NB4 (cell line): ENCODE measurements at regions not wholly inside any gene's neighbourhood (a gene's known extent, or its start where the extent isn't known, plus 50 kb on each side); places are given as distances from the start of the nearest gene placed in this dataset.

Experiments used
- DNase-seq: peaks from one replicate; pipeline ENCODE4 v3.0.0; 2010; ENCODE audit warnings: low read depth
- H3K4me3 ChIP-seq: one replicate; pipeline ENCODE4 v1.5.1; 2011; ENCODE audit warnings: mild to moderate bottlenecking, low read depth, low read length, moderate library complexity
- MYC ChIP-seq: IDR thresholded peaks from 2 replicates; pipeline ENCODE4 v1.6.1; 2011; ENCODE audit warnings: low read depth, low read length
- POLR2A ChIP-seq: IDR thresholded peaks from 2 replicates; pipeline ENCODE4 v1.6.1; 2011; ENCODE audit warnings: mild to moderate bottlenecking; ENCODE audit not compliant: insufficient read length; ENCODE audit errors: extremely low read depth
- TF ChIP-seq, protein P1 (sequence below): IDR thresholded peaks from one replicate; pipeline ENCODE4 v1.5.1; 2012; ENCODE audit warnings: low read depth, low read length
- TF ChIP-seq, protein P2 (sequence below): IDR thresholded peaks from 2 replicates; pipeline ENCODE4 v1.6.1; 2011; ENCODE audit warnings: low read depth, low read length

DNA sequence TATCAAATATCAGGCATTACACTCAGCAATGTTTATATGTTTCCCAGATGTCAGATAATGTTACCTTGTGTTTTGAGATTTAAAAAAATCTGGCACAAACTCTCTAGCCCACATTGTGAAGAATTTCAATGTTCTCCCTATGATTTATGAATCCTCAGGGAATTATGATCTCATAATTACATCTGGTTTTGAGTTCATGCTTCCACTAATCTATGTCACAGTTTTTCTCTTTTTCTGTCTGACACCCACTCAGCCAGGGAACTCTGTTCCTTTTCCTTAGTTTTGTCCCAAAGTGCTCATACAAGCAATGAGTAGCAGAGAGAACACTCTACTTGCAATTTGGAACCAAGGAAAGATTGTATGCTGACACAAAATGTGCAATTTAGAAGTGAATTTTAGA, 212.1 kb upstream of the POF1B start:
- TF ChIP-seq MYC, result no peak
- H3K4me3 ChIP-seq, result no peak overlapping the region
- no peak for DNase-seq

DNA sequence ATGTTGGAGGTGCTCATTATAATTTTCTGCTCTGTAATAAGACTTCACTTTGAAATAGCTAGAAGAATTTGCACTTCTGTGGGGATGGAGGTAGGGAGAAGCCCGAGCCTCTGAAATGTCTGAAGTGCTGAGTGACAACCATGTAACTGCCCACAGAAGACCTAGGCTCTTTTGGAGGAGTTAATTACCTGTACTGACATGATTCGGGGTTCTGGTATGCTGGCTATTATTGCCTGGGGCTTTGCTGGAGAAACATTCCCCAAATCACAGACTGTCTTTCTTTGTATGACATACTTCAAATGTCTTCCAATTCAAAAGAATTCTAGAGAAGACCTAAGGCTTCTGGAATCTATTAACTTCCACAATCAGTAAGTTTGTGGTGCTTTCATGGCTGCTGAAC, 211.2 kb upstream of the POF1B start:
- TF ChIP-seq, protein P1, sequence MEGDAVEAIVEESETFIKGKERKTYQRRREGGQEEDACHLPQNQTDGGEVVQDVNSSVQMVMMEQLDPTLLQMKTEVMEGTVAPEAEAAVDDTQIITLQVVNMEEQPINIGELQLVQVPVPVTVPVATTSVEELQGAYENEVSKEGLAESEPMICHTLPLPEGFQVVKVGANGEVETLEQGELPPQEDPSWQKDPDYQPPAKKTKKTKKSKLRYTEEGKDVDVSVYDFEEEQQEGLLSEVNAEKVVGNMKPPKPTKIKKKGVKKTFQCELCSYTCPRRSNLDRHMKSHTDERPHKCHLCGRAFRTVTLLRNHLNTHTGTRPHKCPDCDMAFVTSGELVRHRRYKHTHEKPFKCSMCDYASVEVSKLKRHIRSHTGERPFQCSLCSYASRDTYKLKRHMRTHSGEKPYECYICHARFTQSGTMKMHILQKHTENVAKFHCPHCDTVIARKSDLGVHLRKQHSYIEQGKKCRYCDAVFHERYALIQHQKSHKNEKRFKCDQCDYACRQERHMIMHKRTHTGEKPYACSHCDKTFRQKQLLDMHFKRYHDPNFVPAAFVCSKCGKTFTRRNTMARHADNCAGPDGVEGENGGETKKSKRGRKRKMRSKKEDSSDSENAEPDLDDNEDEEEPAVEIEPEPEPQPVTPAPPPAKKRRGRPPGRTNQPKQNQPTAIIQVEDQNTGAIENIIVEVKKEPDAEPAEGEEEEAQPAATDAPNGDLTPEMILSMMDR, result no peak
- TF ChIP-seq MYC (no peak), POLR2A (no peak)
- TF ChIP-seq, protein P2, sequence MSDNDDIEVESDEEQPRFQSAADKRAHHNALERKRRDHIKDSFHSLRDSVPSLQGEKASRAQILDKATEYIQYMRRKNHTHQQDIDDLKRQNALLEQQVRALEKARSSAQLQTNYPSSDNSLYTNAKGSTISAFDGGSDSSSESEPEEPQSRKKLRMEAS, result no peak
- DNase-seq, result no peak
- no peak overlapping the region for H3K4me3 ChIP-seq

DNA sequence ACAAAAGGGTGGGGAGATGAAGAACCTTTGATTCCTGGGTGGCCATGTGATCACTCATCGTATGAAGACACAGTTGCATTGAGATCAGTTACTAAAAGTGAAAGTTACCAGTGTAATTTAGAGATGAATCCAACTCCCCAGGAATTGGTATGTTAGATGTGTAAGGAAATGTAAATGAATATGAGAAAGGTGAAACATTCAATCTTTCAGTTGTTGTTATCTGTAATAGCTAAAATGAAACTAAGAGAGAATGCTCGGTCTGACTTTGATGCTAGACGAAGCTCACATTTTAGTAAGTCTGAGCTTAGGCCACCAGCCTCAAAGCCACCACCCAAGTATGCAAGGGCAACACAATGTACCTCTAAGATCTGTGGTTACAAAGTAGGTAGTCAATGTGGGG, 194.3 kb upstream of the POF1B start:
- TF ChIP-seq, protein P1, result no peak
- TF ChIP-seq POLR2A (no peak), MYC (no peak)
- TF ChIP-seq, protein P2, result no peak
- DNase-seq, result no peak
- no peak overlapping the region for H3K4me3 ChIP-seq

DNA sequence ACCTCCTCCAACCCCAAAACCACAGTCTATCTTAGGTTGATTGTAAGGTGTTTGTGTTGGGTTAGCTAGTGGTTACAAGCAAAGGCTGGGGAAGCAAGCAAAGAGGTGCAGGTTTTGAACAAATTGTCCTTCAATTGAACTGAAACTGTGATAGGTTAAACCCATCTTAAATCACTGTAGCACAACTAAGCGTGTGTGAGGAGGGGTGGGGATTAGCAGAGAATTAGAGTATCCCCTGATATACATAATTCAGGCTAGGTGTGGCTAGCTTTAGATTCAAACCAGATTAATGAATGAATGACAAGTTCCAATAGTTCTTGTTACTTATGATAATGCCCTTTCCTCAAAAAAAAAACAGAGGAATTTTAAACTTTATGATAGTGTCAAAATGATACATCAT, 191.0 kb upstream of the POF1B start:
- no peak overlapping the region for H3K4me3 ChIP-seq
- TF ChIP-seq MYC, result no peak
- TF ChIP-seq, protein P1, result no peak
- TF ChIP-seq, protein P2, result no peak
- TF ChIP-seq POLR2A, result no peak
- DNase-seq, result no peak

DNA sequence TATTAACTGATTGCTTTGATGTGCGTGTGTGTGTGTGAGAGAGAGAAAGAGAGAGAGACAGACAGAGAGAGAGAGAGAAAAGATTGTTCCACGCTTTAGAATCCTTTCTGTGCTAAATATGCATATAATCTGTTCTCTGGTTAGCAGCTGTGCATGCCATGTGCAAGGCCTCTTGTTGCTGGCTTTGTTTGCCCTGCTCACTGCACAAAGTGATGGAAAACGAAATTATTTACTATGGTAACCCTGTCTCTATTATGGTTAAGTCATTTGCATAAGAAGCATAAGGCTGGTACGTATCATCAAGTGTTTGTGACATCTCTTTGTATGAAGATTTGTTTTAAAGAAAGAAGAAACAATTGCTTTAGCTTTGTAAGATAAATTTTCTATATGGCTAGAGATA, 190.2 kb upstream of the POF1B start:
- TF ChIP-seq, protein P1, result no peak
- TF ChIP-seq MYC (no peak), POLR2A (no peak)
- TF ChIP-seq, protein P2, result no peak
- DNase-seq, result no peak
- no peak overlapping the region for H3K4me3 ChIP-seq

DNA sequence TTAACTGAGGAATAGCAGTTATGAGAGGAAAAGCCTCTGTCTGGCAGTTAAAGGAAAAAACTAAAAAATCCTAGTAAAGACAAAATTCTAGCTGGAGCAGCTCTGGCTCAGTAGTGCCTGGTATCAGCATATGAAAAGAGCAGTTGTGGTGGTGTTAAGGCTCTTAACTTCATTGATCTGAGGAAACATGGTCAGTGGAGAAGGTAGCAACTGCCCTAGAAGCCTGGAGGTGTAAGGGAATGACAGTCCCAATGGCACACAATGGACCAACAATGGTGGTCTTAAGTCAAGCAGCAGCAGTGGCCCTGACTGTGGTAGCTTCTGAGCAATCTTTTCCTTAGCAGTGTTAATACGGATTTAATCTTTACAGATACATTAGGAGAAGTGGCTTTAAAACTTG, 189.6 kb upstream of the POF1B start:
- TF ChIP-seq, protein P1, result no peak
- TF ChIP-seq, protein P2, result no peak
- no peak overlapping the region for H3K4me3 ChIP-seq

More for the DNA sequence above, 189.6 kb upstream of the POF1B start:
- DNase-seq, result no peak
